ENCODE measurements at regions not wholly inside any gene's neighbourhood (a gene's known extent, or its start where the extent isn't known, plus 50 kb on each side); places are given as distances from the start of the nearest gene placed in this dataset.

GRCh38 chr3:40652072-40652471 lies 127.3 kb downstream of the ZNF621 start:
- TF ChIP-seq, protein P1, sequence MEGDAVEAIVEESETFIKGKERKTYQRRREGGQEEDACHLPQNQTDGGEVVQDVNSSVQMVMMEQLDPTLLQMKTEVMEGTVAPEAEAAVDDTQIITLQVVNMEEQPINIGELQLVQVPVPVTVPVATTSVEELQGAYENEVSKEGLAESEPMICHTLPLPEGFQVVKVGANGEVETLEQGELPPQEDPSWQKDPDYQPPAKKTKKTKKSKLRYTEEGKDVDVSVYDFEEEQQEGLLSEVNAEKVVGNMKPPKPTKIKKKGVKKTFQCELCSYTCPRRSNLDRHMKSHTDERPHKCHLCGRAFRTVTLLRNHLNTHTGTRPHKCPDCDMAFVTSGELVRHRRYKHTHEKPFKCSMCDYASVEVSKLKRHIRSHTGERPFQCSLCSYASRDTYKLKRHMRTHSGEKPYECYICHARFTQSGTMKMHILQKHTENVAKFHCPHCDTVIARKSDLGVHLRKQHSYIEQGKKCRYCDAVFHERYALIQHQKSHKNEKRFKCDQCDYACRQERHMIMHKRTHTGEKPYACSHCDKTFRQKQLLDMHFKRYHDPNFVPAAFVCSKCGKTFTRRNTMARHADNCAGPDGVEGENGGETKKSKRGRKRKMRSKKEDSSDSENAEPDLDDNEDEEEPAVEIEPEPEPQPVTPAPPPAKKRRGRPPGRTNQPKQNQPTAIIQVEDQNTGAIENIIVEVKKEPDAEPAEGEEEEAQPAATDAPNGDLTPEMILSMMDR (IDR thresholded peaks at IDR 0.05; ENCODE audit: control extremely low read depth, extremely low read depth, low read depth, missing control alignments) = no peak
- ChIA-PET POLR2A (no interaction called here), CTCF (no interaction called here)
- no peak for DNase-seq (ENCODE audit: extremely low spot score)

DNA sequence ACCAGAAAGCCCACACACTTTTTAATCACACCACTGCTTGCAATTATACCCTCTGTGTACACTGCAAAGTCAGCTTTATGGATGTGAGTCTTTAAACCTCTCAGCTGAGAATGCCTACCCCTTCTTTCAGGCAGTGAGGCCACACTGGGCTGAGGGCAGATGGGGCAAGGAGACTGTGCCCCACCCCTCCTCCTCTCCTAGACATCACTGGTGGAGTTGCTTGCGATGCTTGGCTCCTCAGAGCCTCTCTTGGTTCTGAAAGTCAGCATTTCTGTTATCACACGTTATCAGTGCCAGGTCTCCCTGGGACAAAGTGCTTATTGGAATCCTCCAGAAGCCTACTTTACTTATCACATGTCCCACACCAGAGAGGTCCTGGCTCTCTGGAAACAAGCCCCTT lies 128.2 kb downstream of the ZNF621 start:
- TF ChIP-seq, protein P1 (IDR thresholded peaks at IDR 0.05; ENCODE audit: control extremely low read depth, extremely low read depth, low read depth, missing control alignments) = no peak
- DNase-seq (ENCODE audit: extremely low spot score) = no peak
- POLR2A ChIA-PET = no interaction called here
- CTCF ChIA-PET = no interaction called here

GRCh38 chr3:40653878-40654277 lies 129.1 kb downstream of the ZNF621 start:
- CTCF ChIA-PET = no interaction called here
- POLR2A ChIA-PET = no interaction called here
- TF ChIP-seq, protein P1 (IDR thresholded peaks at IDR 0.05; ENCODE audit: control extremely low read depth, extremely low read depth, low read depth, missing control alignments) = no peak
- DNase-seq (ENCODE audit: extremely low spot score) = no peak

DNA sequence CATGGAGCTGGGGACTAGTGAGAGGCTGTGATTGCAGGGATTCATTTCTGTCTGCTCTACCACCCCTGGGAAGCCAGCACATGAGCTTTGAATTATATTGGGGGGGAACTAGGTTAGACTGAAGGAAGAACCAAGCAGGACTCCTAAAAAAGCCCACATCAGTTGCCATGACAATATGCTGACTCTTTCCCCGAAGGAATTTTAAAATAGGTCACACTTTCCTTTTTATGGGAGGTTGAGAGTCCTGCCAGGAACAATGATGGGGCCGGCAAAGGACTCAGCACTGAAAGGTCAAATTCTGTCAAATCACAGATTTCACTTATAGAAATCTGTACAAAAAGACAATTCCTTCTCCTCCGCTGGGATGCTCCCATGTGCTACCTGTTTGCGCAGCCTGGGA lies 130.8 kb downstream of the ZNF621 start:
- TF ChIP-seq, protein P1 (IDR thresholded peaks at IDR 0.05; ENCODE audit: control extremely low read depth, extremely low read depth, low read depth, missing control alignments) = no peak
- ChIA-PET POLR2A (no interaction called here), CTCF (no interaction called here)
- no peak for DNase-seq (ENCODE audit: extremely low spot score)

DNA sequence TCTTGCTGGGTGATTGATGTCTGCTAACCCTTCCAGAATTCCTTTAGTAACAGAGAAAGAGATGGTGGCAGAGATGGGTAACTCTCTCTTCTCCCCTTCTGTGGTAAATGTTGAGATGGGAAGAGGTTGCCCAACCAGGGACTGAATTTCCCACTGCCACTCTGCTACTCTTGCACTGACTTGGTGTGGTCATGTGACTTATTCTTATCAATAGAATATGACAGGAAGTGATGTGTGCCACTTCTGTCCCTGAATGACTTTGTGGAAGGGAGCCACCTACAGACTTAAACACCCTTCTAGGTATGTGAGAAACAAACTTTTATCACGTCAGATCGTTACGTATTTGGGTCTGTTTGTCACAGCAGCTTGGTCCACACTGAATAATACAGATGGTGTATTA lies 132.9 kb downstream of the ZNF621 start:
- DNase-seq (ENCODE audit: extremely low spot score) = no peak
- CTCF ChIA-PET = no interaction called here
- TF ChIP-seq, protein P1 (IDR thresholded peaks at IDR 0.05; ENCODE audit: control extremely low read depth, extremely low read depth, low read depth, missing control alignments) = no peak
- POLR2A ChIA-PET = no interaction called here

DNA sequence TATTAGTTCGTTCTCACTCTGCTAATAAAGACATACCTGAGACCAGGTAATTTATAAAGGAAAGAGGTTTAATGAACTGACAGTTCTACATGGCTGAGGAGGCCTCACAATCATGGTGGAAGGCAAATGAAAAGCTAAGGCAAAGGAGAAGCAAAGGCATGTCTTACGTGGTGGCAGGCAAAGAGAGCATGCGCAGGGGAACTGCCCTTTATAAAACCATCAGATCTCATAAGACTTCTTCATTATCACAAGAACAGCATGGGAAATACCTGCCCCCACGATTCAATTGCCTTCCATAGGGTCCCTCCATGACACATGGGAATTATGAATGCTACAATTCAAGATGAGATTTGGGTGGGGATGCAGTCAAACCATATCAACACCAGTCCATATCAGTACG lies 133.5 kb downstream of the ZNF621 start:
- CTCF ChIA-PET = interaction anchor here (1.4 kb wide), 2 partner anchors 13 kb away, joined by 4 to 5 read pairs; no protein-coding TSS in a partner anchor
- POLR2A ChIA-PET = no interaction called here
- no peak for DNase-seq (ENCODE audit: extremely low spot score)
- TF ChIP-seq, protein P1 (IDR thresholded peaks at IDR 0.05; ENCODE audit: control extremely low read depth, extremely low read depth, low read depth, missing control alignments) = no peak

- ChIA-PET POLR2A (no interaction called here), CTCF (no interaction called here)
- TF ChIP-seq, protein P1 (IDR thresholded peaks at IDR 0.05; ENCODE audit: control extremely low read depth, extremely low read depth, low read depth, missing control alignments) = no peak
- DNase-seq (ENCODE audit: extremely low spot score) = no peak
Measured at GRCh38 chr3:40660554-40660953, 135.8 kb downstream of the ZNF621 start.

Data from GM10248 (cell line).